H54 (cell line): ENCODE measurements at regions not wholly inside any gene's neighbourhood (a gene's known extent, or its start where the extent isn't known, plus 50 kb on each side); places are given as distances from the start of the nearest gene placed in this dataset.
"Not testable (repeated sequence)": the region's sequence is repeated elsewhere in the genome, so short reads cannot be mapped to it uniquely, and the experiment has no call there.

ENCODE experiments used
- DNase-seq: peaks from one replicate; pipeline ENCODE4 v3.0.0; 2011; ENCODE audit warnings: low spot score, mixed read lengths; ENCODE audit not compliant: insufficient read length
- FAIRE-seq: peaks from 3 replicates; lab custom pipeline; 2011; peaks lifted over from hg19 to GRCh38; lab: Jason Lieb, UNC
- POLR2A ChIP-seq: IDR thresholded peaks from 2 replicates; pipeline ENCODE4 v1.6.1; 2011; ENCODE audit warnings: low read depth, mild to moderate bottlenecking, low read length

GRCh38 chr13:111421216-111421615 is 100.8 kb downstream of the TEX29 start:
- TF ChIP-seq POLR2A = no peak
- FAIRE-seq = no peak
- DNase-seq = no peak

DNA sequence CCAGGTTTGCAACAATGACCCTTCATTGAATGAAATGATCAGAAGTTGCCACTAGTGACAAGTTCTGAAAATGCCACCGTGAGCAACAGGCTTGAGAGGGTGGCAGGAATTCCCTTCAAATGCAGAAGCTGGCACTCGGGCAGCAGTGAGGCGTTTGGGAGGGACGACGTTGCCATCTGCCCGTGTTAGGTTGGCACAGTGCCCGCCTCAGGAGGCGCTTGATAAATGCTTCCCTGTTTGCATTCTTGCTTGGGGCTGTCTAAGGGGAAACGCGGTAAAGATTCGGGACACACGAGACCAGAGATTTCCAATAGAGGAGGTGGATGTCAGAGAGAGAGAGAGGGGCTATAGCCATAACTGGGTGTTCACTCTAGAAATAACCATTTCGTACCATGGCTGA is 101.9 kb downstream of the TEX29 start:
- FAIRE-seq (no peak), DNase-seq (no peak)
- no peak for TF ChIP-seq POLR2A

- no peak for TF ChIP-seq POLR2A
- no peak for DNase-seq
Measured at GRCh38 chr13:111423168-111423785, 102.8 kb downstream of the TEX29 start.

GRCh38 chr13:111424134-111424533 is 103.7 kb downstream of the TEX29 start:
- no peak for DNase-seq
- TF ChIP-seq POLR2A = no peak
- no peak for FAIRE-seq

More at GRCh38 chr13:111423168-111423785, 102.8 kb downstream of the TEX29 start:
- no peak for FAIRE-seq

- no peak for TF ChIP-seq POLR2A
- no peak for DNase-seq
- FAIRE-seq = no peak
Measured at GRCh38 chr13:111425326-111425725, 104.9 kb downstream of the TEX29 start.

- no peak for TF ChIP-seq POLR2A
- FAIRE-seq (peak; percentile 73), DNase-seq (peak; percentile 82)
Measured at GRCh38 chr13:111429064-111429558, 108.7 kb downstream of the TEX29 start.

DNA sequence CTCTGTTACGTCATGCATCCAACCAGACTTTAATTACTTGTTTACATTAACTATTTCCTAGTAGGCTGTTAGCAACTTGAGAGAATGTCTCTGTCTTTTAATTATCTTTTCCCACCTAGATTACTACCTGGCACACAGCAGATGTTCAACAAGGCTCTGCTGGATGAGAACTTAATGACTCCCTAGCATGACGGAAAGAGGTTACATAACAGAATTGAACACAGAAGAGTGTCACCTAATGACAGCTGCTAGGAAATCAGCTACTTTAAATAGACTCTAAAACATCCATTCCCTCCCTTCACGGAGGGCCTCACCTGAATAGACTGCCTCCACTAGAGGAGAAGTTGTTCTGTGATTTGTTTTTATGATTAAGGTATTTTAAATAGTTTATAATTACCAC is 110.8 kb downstream of the TEX29 start:
- FAIRE-seq (no peak), DNase-seq (no peak)
- TF ChIP-seq POLR2A = no peak

DNA sequence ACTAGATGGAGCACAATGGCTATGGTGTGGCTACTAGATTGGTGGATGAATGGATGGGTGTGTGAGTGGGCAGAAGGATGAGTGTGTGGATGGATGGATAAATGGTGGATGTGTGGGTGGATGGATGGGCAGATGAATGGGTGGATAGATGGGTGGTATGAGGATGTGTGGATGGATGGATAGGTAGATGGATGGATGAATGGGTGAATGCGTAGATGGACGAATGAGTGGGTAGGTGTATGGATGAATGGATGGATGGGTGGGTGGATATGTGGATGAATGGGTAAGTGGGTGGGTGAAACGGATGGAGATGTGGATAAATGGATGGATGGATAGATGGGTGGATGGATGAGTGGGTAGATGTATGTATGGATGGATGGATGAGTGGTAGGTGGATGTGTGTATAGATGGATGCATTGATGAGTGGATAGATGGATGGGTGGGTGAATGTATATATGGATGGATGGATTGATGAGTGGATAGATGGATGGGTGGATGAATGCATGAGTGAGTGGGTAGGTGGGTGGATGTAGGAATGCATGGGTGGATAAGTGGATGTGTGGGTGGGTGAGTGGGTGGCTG is 114.2 kb downstream of the TEX29 start:
- no peak for TF ChIP-seq POLR2A
- FAIRE-seq = no peak
- no peak for DNase-seq

- DNase-seq = no peak
- no peak for TF ChIP-seq POLR2A
- FAIRE-seq = no peak
Measured at GRCh38 chr13:111436446-111436845, 116.0 kb downstream of the TEX29 start.

- FAIRE-seq (no peak), DNase-seq (no peak)
- no peak for TF ChIP-seq POLR2A
Measured at GRCh38 chr13:111437417-111437816, 117.0 kb downstream of the TEX29 start.

DNA sequence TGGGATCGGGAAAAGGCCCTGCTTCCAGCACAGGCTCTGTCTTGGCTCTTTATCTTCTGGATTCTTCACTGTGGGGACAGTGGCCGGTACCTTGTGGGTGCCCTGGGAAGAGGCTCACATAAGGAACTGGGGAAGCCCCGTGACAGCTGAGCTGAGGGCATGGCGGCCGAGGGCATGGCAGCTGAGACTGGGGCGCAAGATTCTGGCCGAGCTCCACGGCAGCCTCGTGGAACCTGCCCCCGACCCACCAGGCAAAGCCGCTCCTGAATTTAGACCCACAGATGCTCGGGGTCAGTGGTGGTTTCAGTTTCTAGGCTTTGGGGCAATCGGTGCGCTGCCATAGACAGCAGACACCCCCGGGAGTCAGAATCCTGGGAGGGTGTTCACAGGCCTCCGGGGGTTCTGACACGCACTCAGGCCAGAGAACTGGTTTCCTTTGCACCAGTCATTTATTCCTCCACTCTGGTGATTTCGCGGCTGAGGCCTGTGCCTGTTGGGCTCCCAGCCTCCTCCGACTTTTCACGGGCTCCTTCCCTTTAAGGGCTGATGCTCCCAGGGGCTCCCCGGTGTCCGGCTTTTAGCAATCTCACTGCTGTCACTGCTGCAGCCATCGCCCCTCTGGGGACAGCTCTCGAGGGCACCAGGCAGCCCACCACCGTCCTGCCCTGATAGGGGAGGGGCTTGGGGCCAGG is 117.6 kb downstream of the TEX29 start:
- no peak for TF ChIP-seq POLR2A
- no peak for FAIRE-seq
- DNase-seq = no peak

GRCh38 chr13:111440492-111440891 is 120.0 kb downstream of the TEX29 start:
- not testable (repeated sequence) for DNase-seq, FAIRE-seq

- FAIRE-seq (no peak), DNase-seq (no peak)
- TF ChIP-seq POLR2A = no peak
Measured at GRCh38 chr13:111443981-111444380, 123.5 kb downstream of the TEX29 start.

GRCh38 chr13:111448504-111448903 is 128.1 kb downstream of the TEX29 start:
- DNase-seq (no peak), FAIRE-seq (no peak)
- TF ChIP-seq POLR2A = no peak
